ENCODE measurements at regions not wholly inside any gene's neighbourhood (a gene's known extent, or its start where the extent isn't known, plus 50 kb on each side); places are given as distances from the start of the nearest gene placed in this dataset.
"Not testable (repeated sequence)": the region's sequence is repeated elsewhere in the genome, so short reads cannot be mapped to it uniquely, and the experiment has no call there.

GRCh38 chr1:67537667-67538018 is 107.4 kb upstream of the SERBP1 start:
- Mint-ChIP-seq H3K4me3 (no peak overlapping the region), H3K4me1 (ENCODE audit: low read depth) (peaks cover 6% of the 10 kb centered on the region), H3K27me3 (no peaks in the 10 kb centered on the region), H3K27ac (no peak overlapping the region), H3K36me3 (ENCODE audit: low read depth) (no peaks in the 10 kb centered on the region), H3K9me3 (no peaks in the 10 kb centered on the region)
- intact Hi-C loops (cut with micrococcal nuclease), result loop anchor here (10.0 kb wide), 1 partner anchor 147 kb away; the partner anchor contains the start of gene GADD45A

- no peaks in the 10 kb centered on the region for H3K36me3 Mint-ChIP-seq (ENCODE audit: low read depth)
- no peak overlapping the region for H3K27ac Mint-ChIP-seq
- H3K9me3 Mint-ChIP-seq, result no peaks in the 10 kb centered on the region
- H3K4me3 Mint-ChIP-seq, result no peak overlapping the region
- peaks cover 6% of the 10 kb centered on the region for H3K4me1 Mint-ChIP-seq (ENCODE audit: low read depth)
- intact Hi-C loops (cut with micrococcal nuclease), result no loop called here
- H3K27me3 Mint-ChIP-seq, result no peaks in the 10 kb centered on the region
Measured at GRCh38 chr1:67540025-67540732, 110.0 kb upstream of the SERBP1 start.

DNA sequence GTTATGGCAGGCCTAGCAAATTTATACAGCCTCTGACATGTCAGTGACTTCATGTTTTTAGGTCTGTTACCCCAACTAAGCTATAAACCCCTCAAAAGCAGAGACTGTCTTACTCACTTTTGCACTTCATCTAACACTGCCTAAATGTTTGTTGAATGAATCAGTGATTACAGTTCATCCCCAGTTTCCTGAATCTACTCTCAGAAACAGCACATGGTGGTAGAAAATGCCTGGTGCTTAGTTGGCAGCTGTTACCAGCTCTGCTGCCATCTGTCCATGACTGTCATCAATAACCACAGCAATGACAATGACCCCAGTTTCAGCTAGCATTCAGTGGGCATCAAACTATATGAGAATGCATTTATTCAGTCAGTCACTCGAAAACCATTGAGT is 110.5 kb upstream of the SERBP1 start:
- Mint-ChIP-seq H3K36me3 (ENCODE audit: low read depth) (no peaks in the 10 kb centered on the region), H3K4me3 (no peak overlapping the region), H3K9me3 (no peaks in the 10 kb centered on the region), H3K4me1 (ENCODE audit: low read depth) (peaks cover 6% of the 10 kb centered on the region), H3K27ac (no peak overlapping the region), H3K27me3 (no peaks in the 10 kb centered on the region)
- intact Hi-C loops (cut with micrococcal nuclease), result no loop called here

DNA sequence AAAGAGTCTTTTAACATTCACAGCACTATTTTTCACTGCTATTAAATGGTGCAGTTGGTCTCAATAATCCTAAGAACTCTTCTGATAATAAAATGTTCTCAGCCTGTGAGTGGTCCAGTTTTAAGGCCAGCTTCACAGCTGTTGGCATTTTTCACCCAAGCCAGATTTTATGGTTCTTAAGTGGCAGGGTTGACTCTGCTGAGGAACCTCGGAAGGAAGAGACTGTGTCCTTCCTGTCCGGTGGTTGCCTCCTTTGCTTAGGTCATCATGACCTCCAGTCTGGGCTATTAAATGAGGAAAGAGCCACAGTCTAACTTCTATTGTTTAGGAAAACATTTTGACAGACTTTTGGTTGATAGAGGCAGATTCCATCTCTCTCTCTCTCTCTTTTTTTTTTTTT is 112.5 kb upstream of the SERBP1 start:
- intact Hi-C loops (cut with micrococcal nuclease), result no loop called here
- no peaks in the 10 kb centered on the region for H3K27me3 Mint-ChIP-seq

DNA sequence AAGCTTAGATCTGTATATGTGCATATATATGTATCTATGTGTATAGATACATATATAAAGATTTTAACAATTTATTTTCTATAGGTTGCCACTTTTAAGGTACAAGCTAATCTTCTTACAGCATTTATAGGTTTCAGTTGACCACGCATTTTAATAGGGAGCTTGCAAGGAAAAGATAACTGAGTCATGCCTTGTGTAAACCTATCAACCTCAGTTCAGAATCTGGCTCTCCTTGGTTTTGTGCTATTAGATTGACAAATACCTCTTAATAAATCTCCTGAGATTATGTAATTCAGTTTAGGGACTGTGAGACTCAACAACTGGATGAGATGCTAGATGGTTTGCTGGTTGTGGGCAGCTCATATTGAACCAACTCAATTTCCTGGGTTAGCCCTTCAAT is 114.7 kb upstream of the SERBP1 start:
- H3K9me3 Mint-ChIP-seq, result no peaks in the 10 kb centered on the region
- no peak overlapping the region for H3K27ac Mint-ChIP-seq
- H3K36me3 Mint-ChIP-seq (ENCODE audit: low read depth), result no peaks in the 10 kb centered on the region
- no peak overlapping the region for H3K4me3 Mint-ChIP-seq
- intact Hi-C loops (cut with micrococcal nuclease), result no loop called here
- peaks cover 6% of the 10 kb centered on the region for H3K4me1 Mint-ChIP-seq (ENCODE audit: low read depth)
- no peaks in the 10 kb centered on the region for H3K27me3 Mint-ChIP-seq

More for the DNA sequence above, 112.5 kb upstream of the SERBP1 start:
- no peak overlapping the region for H3K27ac Mint-ChIP-seq
- peaks cover 6% of the 10 kb centered on the region for H3K4me1 Mint-ChIP-seq (ENCODE audit: low read depth)
- no peaks in the 10 kb centered on the region for H3K36me3 Mint-ChIP-seq (ENCODE audit: low read depth)
- H3K9me3 Mint-ChIP-seq, result no peaks in the 10 kb centered on the region
- no peak overlapping the region for H3K4me3 Mint-ChIP-seq

DNA sequence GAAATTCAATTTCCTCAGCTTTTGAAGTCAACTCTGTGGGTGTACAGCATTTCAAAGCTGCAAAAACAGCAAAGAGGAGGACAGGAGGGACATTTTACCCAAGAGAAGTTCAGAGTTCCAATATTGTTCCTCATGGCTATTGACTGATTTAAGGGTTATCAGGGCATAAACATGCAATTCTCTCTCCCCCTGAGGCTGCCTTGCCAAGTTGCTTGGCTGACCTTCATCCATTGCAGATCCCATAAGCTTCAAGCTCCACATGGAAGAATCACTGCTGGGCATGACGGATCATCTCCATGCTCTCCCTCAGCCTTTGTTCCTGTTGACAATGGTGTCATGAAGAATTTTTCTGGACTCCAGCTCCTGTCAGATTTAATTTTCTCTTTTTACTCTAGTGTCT is 115.2 kb upstream of the SERBP1 start:
- H3K36me3 Mint-ChIP-seq (ENCODE audit: low read depth), result no peaks in the 10 kb centered on the region
- no peak overlapping the region for H3K4me3 Mint-ChIP-seq
- intact Hi-C loops (cut with micrococcal nuclease), result no loop called here
- no peak overlapping the region for H3K27ac Mint-ChIP-seq
- no peaks in the 10 kb centered on the region for H3K9me3 Mint-ChIP-seq
- peaks cover 6% of the 10 kb centered on the region for H3K4me1 Mint-ChIP-seq (ENCODE audit: low read depth)
- no peaks in the 10 kb centered on the region for H3K27me3 Mint-ChIP-seq

GRCh38 chr1:67551375-67551774 is 121.2 kb upstream of the SERBP1 start:
- Mint-ChIP-seq H3K36me3 (ENCODE audit: low read depth) (no peaks in the 10 kb centered on the region), H3K4me3 (no peak overlapping the region), H3K9me3 (no peaks in the 10 kb centered on the region), H3K27ac (no peak overlapping the region), H3K27me3 (no peaks in the 10 kb centered on the region), H3K4me1 (ENCODE audit: low read depth) (no peaks in the 10 kb centered on the region)
- intact Hi-C loops (cut with micrococcal nuclease), result no loop called here

- no peaks in the 10 kb centered on the region for H3K27me3 Mint-ChIP-seq
- H3K4me1 Mint-ChIP-seq (ENCODE audit: low read depth), result no peaks in the 10 kb centered on the region
- no peaks in the 10 kb centered on the region for H3K9me3 Mint-ChIP-seq
- H3K27ac Mint-ChIP-seq, result no peak overlapping the region
- H3K36me3 Mint-ChIP-seq (ENCODE audit: low read depth), result no peaks in the 10 kb centered on the region
- intact Hi-C loops (cut with micrococcal nuclease), result no loop called here
- H3K4me3 Mint-ChIP-seq, result no peak overlapping the region
Measured at GRCh38 chr1:67552336-67552759, 122.1 kb upstream of the SERBP1 start.

DNA sequence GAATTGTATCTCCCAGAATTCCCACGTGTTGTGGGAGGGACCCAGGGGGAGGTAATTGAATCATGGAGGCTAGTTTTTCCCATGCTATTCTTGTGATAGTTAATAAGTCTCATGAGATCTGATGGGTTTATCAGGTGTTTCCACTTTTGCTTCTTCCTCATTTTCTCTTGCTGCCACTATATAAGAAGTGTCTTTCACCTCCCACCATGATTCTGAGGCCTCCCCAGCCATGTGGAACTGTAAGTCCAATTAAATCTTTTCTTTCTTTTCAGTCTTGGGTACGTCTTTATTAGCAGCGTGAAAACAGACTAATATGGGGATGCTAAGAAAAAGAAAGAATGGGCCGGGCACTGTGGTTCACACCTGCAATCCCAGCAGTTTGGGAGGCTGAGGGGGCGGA is 124.0 kb upstream of the SERBP1 start:
- H3K36me3 Mint-ChIP-seq (ENCODE audit: low read depth); H3K27me3 Mint-ChIP-seq; H3K27ac Mint-ChIP-seq; H3K9me3 Mint-ChIP-seq; intact Hi-C loops (cut with micrococcal nuclease); H3K4me1 Mint-ChIP-seq (ENCODE audit: low read depth); H3K4me3 Mint-ChIP-seq: not testable (repeated sequence)

- Mint-ChIP-seq H3K4me1 (ENCODE audit: low read depth) (peaks cover 16% of the 10 kb centered on the region), H3K27ac (no peak overlapping the region), H3K4me3 (no peak overlapping the region), H3K27me3 (no peaks in the 10 kb centered on the region), H3K36me3 (ENCODE audit: low read depth) (no peaks in the 10 kb centered on the region), H3K9me3 (no peaks in the 10 kb centered on the region)
- intact Hi-C loops (cut with micrococcal nuclease), result no loop called here
Measured at GRCh38 chr1:67555461-67556296, 125.5 kb upstream of the SERBP1 start.

DNA sequence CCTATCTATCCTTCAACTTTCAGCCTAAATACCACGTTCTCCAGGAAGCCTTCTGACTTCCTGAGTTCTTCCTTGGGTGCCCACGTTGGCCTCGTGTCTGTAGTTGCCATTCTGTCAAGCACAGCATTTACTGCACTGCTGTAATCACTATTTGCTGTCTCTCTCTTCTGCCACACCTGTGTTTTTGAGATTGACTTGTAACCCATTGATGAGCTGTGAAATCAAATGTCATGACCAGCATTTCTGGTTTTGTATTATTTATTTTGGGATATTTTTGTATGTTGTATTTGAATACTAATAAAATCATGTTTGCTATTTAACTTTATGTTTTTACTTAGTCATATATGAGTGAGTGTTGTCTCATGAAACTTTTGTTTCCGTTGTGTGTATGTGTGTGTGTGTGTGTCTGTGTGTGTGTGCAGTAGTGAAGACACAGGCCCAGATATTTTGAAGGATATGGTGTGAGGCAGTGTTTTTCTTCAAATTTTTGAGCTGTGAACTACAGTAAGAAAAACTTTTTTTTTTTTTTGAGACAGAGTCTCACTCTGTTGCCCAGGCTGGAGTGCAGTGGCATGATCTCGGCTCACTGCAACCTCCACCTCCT is 126.2 kb upstream of the SERBP1 start:
- H3K36me3 Mint-ChIP-seq (ENCODE audit: low read depth), result no peaks in the 10 kb centered on the region
- H3K27me3 Mint-ChIP-seq, result no peaks in the 10 kb centered on the region
- H3K4me3 Mint-ChIP-seq, result no peak overlapping the region
- H3K4me1 Mint-ChIP-seq (ENCODE audit: low read depth), result peaks cover 22% of the 10 kb centered on the region
- H3K27ac Mint-ChIP-seq, result no peak overlapping the region
- no peaks in the 10 kb centered on the region for H3K9me3 Mint-ChIP-seq
- intact Hi-C loops (cut with micrococcal nuclease), result no loop called here

- Mint-ChIP-seq H3K4me3 (no peak overlapping the region), H3K4me1 (ENCODE audit: low read depth) (peaks cover 29% of the 10 kb centered on the region), H3K27me3 (no peaks in the 10 kb centered on the region), H3K27ac (no peak overlapping the region), H3K9me3 (no peaks in the 10 kb centered on the region), H3K36me3 (ENCODE audit: low read depth) (no peaks in the 10 kb centered on the region)
- intact Hi-C loops (cut with micrococcal nuclease), result no loop called here
Measured at GRCh38 chr1:67557696-67558448, 127.1 kb upstream of the GADD45A start.

- Mint-ChIP-seq H3K4me3 (no peak overlapping the region), H3K36me3 (ENCODE audit: low read depth) (no peaks in the 10 kb centered on the region), H3K4me1 (ENCODE audit: low read depth) (peaks cover 30% of the 10 kb centered on the region), H3K27me3 (no peaks in the 10 kb centered on the region), H3K9me3 (no peaks in the 10 kb centered on the region), H3K27ac (no peak overlapping the region)
- intact Hi-C loops (cut with micrococcal nuclease), result no loop called here
Measured at GRCh38 chr1:67558449-67559193, 126.4 kb upstream of the GADD45A start.

Data from dendritic cell treated with granulocyte-macrophage colony-stimulating factor and Interleukin-4, amounts not matched to agents 40 ng/mL and 50 ng/mL, for 4 days (primary cell).